WTC11 (cell line): ENCODE measurements at regions not wholly inside any gene's neighbourhood (a gene's known extent, or its start where the extent isn't known, plus 50 kb on each side); places are given as distances from the start of the nearest gene placed in this dataset.

Source experiments
- ATAC-seq: fragments of 200-7000 bp; cut with Tn5 transposase; 2 replicates; pipeline ENCODE4 v1.10.0; 2021; ENCODE audit warnings: mild to moderate bottlenecking, moderate library complexity
- CTCF ChIA-PET: fragments of 300-600 bp; sonication (Branson Sonifier 250); formaldehyde crosslinking; loops from one replicate; lab custom pipeline; 2021; ENCODE audit warnings: antibody characterized with exemption; lab: Charles Lee
- POLR2A ChIA-PET: fragments of 350-600 bp; sonication (Branson Sonifier 250); formaldehyde crosslinking; loops from one replicate; lab custom pipeline; 2021; ENCODE audit warnings: antibody characterized with exemption; lab: Charles Lee
- DNase-seq: peaks from one replicate; pipeline ENCODE4 v3.0.0; 2021; ENCODE audit warnings: low spot score
- H3K27ac Mint-ChIP-seq: 2 replicates; pipeline ENCODE4 v1.8.0; 2021; ENCODE audit warnings: mixed read lengths
- H3K27me3 Mint-ChIP-seq: 2 replicates; pipeline ENCODE4 v1.8.0; 2021; ENCODE audit warnings: low read depth, mild to moderate bottlenecking, moderate library complexity, mixed read lengths
- H3K36me3 Mint-ChIP-seq: 2 replicates; pipeline ENCODE4 v1.8.0; 2021; ENCODE audit warnings: mixed read lengths
- H3K4me1 Mint-ChIP-seq: 2 replicates; pipeline ENCODE4 v1.8.0; 2022; ENCODE audit warnings: mixed read lengths
- H3K4me3 Mint-ChIP-seq: 2 replicates; pipeline ENCODE4 v1.8.0; 2021; ENCODE audit warnings: mild to moderate bottlenecking, moderate library complexity, mixed read lengths
- H3K9me3 Mint-ChIP-seq: 2 replicates; pipeline ENCODE4 v1.8.0; 2021; ENCODE audit warnings: mixed read lengths
- CDX4 ChIP-seq: fragments of 250-450 bp; sonication (Bioruptor Pico); IDR thresholded peaks from 2 replicates; pipeline ENCODE4 v1.9.0; 2021; ENCODE audit warnings: moderate library complexity, mild to moderate bottlenecking, inconsistent platforms, borderline replicate concordance
- CTCF ChIP-seq: fragments of 200-600 bp; IDR thresholded peaks from 2 replicates; pipeline ENCODE4 v1.8.0; 2022; ENCODE audit warnings: antibody characterized with exemption
- GTF2I ChIP-seq: fragments of 250-450 bp; sonication (Bioruptor Pico); conservative IDR thresholded peaks from 2 replicates; pipeline ENCODE4 v1.4.0; 2021; ENCODE audit warnings: mild to moderate bottlenecking
- JAZF1 ChIP-seq: fragments of 250-450 bp; sonication (Bioruptor Pico); IDR thresholded peaks from 2 replicates; pipeline ENCODE4 v1.9.0; 2021; ENCODE audit warnings: moderate library complexity, mild to moderate bottlenecking, inconsistent platforms
- MAX ChIP-seq: sonication (generic); formaldehyde crosslinking; IDR thresholded peaks from 2 replicates; pipeline ENCODE4 v1.8.0; 2022; ENCODE audit warnings: mild to moderate bottlenecking, missing genetic modification reagents
- MXD4 ChIP-seq: fragments of 250-450 bp; sonication (Bioruptor Pico); IDR thresholded peaks from 2 replicates; pipeline ENCODE4 v1.8.0; 2021; ENCODE audit warnings: mild to moderate bottlenecking, moderate library complexity, borderline replicate concordance
- MYBL2 ChIP-seq: sonication (generic); formaldehyde crosslinking; IDR thresholded peaks from 2 replicates; pipeline ENCODE4 v1.8.1; 2023; ENCODE audit warnings: mild to moderate bottlenecking, moderate library complexity, missing genetic modification reagents
- NR1H2 ChIP-seq: sonication (generic); formaldehyde crosslinking; IDR thresholded peaks from 2 replicates; pipeline ENCODE4 v1.9.0; 2021; ENCODE audit warnings: mild to moderate bottlenecking, moderate library complexity, missing genetic modification reagents
- OVOL2 ChIP-seq: fragments of 250-450 bp; sonication (Bioruptor Pico); IDR thresholded peaks from 2 replicates; pipeline ENCODE4 v1.9.0; 2021; ENCODE audit warnings: mild to moderate bottlenecking, borderline replicate concordance
- PRRX2 ChIP-seq: fragments of 250-450 bp; sonication (Bioruptor Pico); IDR thresholded peaks from 2 replicates; pipeline ENCODE4 v1.8.0; 2021; ENCODE audit warnings: mild to moderate bottlenecking
- USF2 ChIP-seq: sonication (generic); formaldehyde crosslinking; IDR thresholded peaks from 2 replicates; pipeline ENCODE4 v1.8.1; 2023; ENCODE audit warnings: mild to moderate bottlenecking, missing genetic modification reagents, moderate library complexity
- ZBTB43 ChIP-seq: sonication (generic); formaldehyde crosslinking; IDR thresholded peaks from 2 replicates; pipeline ENCODE4 v1.8.1; 2023; ENCODE audit warnings: mild to moderate bottlenecking, missing genetic modification reagents
- ZNF138 ChIP-seq: sonication (generic); formaldehyde crosslinking; conservative IDR thresholded peaks from 2 replicates; pipeline ENCODE4 v1.8.1; 2022; ENCODE audit warnings: mild to moderate bottlenecking, moderate library complexity, missing genetic modification reagents
- ZNF219 ChIP-seq: sonication (generic); formaldehyde crosslinking; IDR thresholded peaks from 2 replicates; pipeline ENCODE4 v1.8.0; 2023; ENCODE audit warnings: missing genetic modification reagents, mild to moderate bottlenecking, borderline replicate concordance
- ZNF317 ChIP-seq: sonication (generic); formaldehyde crosslinking; IDR thresholded peaks from 2 replicates; pipeline ENCODE4 v1.8.1; 2023; ENCODE audit warnings: low read depth, mild to moderate bottlenecking, moderate library complexity, missing genetic modification reagents, borderline replicate concordance
- ZNF416 ChIP-seq: fragments of 250-450 bp; sonication (Bioruptor Pico); IDR thresholded peaks from 2 replicates; pipeline ENCODE4 v1.9.0; 2021; ENCODE audit warnings: mild to moderate bottlenecking, inconsistent platforms
- TF ChIP-seq, protein P1 (sequence below): fragments of 250-450 bp; sonication (Bioruptor Pico); IDR thresholded peaks from 2 replicates; pipeline ENCODE4 v1.9.0; 2021; ENCODE audit warnings: mild to moderate bottlenecking
- TF ChIP-seq, protein P2 (sequence below): fragments of 250-450 bp; sonication (Bioruptor Pico); IDR thresholded peaks from 2 replicates; pipeline ENCODE4 v1.9.0; 2021; ENCODE audit warnings: mild to moderate bottlenecking
- TF ChIP-seq, protein P3 (sequence below): sonication (generic); formaldehyde crosslinking; IDR thresholded peaks from 2 replicates; pipeline ENCODE4 v1.8.1; 2022; ENCODE audit warnings: low read depth, missing genetic modification reagents, borderline replicate concordance
- TF ChIP-seq, protein P4 (sequence below): sonication (generic); formaldehyde crosslinking; IDR thresholded peaks from 2 replicates; pipeline ENCODE4 v1.8.1; 2022; ENCODE audit warnings: mild to moderate bottlenecking, missing genetic modification reagents, moderate library complexity, borderline replicate concordance

- no peak for DNase-seq
- ChIA-PET POLR2A (no interaction called here), CTCF (no interaction called here)
- Mint-ChIP-seq H3K27me3 (no peaks in the 10 kb centered on the region), H3K36me3 (0 out of 2 replicates have a peak, but pooled peaks cover 3% of the 10 kb centered on the region), H3K4me3 (no peak overlapping the region), H3K27ac (no peak overlapping the region), H3K4me1 (peaks cover 62% of the 10 kb centered on the region), H3K9me3 (peaks cover 5% of the 10 kb centered on the region; the same call in 1 of the 2 replicates)
- TF ChIP-seq MXD4 (CRISPR knock-in tag) (no peak), GTF2I (CRISPR knock-in tag) (no peak), NR1H2 (CRISPR knock-in tag) (no peak), ZNF219 (no peak), MAX (CRISPR knock-in tag) (no peak), CTCF (no peak), PRRX2 (CRISPR knock-in tag) (no peak), ZNF317 (CRISPR knock-in tag) (no peak), MYBL2 (no peak), USF2 (CRISPR knock-in tag) (no peak), ZNF138 (CRISPR knock-in tag) (no peak), ZNF416 (CRISPR knock-in tag) (no peak), JAZF1 (CRISPR knock-in tag) (no peak), OVOL2 (CRISPR knock-in tag) (no peak), CDX4 (CRISPR knock-in tag) (no peak), ZBTB43 (CRISPR knock-in tag) (no peak)
- TF ChIP-seq, protein P1, sequence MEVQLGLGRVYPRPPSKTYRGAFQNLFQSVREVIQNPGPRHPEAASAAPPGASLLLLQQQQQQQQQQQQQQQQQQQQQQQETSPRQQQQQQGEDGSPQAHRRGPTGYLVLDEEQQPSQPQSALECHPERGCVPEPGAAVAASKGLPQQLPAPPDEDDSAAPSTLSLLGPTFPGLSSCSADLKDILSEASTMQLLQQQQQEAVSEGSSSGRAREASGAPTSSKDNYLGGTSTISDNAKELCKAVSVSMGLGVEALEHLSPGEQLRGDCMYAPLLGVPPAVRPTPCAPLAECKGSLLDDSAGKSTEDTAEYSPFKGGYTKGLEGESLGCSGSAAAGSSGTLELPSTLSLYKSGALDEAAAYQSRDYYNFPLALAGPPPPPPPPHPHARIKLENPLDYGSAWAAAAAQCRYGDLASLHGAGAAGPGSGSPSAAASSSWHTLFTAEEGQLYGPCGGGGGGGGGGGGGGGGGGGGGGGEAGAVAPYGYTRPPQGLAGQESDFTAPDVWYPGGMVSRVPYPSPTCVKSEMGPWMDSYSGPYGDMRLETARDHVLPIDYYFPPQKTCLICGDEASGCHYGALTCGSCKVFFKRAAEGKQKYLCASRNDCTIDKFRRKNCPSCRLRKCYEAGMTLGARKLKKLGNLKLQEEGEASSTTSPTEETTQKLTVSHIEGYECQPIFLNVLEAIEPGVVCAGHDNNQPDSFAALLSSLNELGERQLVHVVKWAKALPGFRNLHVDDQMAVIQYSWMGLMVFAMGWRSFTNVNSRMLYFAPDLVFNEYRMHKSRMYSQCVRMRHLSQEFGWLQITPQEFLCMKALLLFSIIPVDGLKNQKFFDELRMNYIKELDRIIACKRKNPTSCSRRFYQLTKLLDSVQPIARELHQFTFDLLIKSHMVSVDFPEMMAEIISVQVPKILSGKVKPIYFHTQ (CRISPR knock-in tag), result no peak
- TF ChIP-seq, protein P2, sequence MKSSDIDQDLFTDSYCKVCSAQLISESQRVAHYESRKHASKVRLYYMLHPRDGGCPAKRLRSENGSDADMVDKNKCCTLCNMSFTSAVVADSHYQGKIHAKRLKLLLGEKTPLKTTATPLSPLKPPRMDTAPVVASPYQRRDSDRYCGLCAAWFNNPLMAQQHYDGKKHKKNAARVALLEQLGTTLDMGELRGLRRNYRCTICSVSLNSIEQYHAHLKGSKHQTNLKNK (CRISPR knock-in tag), result no peak
- TF ChIP-seq, protein P3, sequence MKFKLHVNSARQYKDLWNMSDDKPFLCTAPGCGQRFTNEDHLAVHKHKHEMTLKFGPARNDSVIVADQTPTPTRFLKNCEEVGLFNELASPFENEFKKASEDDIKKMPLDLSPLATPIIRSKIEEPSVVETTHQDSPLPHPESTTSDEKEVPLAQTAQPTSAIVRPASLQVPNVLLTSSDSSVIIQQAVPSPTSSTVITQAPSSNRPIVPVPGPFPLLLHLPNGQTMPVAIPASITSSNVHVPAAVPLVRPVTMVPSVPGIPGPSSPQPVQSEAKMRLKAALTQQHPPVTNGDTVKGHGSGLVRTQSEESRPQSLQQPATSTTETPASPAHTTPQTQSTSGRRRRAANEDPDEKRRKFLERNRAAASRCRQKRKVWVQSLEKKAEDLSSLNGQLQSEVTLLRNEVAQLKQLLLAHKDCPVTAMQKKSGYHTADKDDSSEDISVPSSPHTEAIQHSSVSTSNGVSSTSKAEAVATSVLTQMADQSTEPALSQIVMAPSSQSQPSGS, result no peak
- TF ChIP-seq, protein P4, sequence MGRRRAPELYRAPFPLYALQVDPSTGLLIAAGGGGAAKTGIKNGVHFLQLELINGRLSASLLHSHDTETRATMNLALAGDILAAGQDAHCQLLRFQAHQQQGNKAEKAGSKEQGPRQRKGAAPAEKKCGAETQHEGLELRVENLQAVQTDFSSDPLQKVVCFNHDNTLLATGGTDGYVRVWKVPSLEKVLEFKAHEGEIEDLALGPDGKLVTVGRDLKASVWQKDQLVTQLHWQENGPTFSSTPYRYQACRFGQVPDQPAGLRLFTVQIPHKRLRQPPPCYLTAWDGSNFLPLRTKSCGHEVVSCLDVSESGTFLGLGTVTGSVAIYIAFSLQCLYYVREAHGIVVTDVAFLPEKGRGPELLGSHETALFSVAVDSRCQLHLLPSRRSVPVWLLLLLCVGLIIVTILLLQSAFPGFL (CRISPR knock-in tag), result no peak
- no peak for ATAC-seq
These were observed 198.8 kb upstream of the OPRM1 start for GRCh38 chr6:153840039-153840850.
